HEK293T (cell line): ENCODE measurements at regions not wholly inside any gene's neighbourhood (a gene's known extent, or its start where the extent isn't known, plus 50 kb on each side); places are given as distances from the start of the nearest gene placed in this dataset.

ENCODE experiments used
- CTCF ChIA-PET: fragments of 350-600 bp; formaldehyde crosslinking; extraction: SDS; loops from one replicate; lab custom pipeline; 2021; ENCODE audit warnings: antibody characterized with exemption, inconsistent platforms; lab: Yijun Ruan, JAX
- POLR2A ChIA-PET: fragments of 350-600 bp; formaldehyde crosslinking; extraction: SDS; loops from one replicate; lab custom pipeline; 2020; ENCODE audit warnings: antibody characterized with exemption, inconsistent platforms; lab: Yijun Ruan, JAX
- DNase-seq: peaks from one replicate; pipeline ENCODE4 v3.0.0; 2012; ENCODE audit warnings: mixed read lengths; ENCODE audit errors: extremely low spot score
- ARNT ChIP-seq: fragments of 450-650 bp; IDR thresholded peaks from 2 replicates; pipeline ENCODE4 v1.6.1; 2017; ENCODE audit warnings: mild to moderate bottlenecking
- BHLHE40 ChIP-seq: fragments of 450-650 bp; IDR thresholded peaks from 2 replicates; pipeline ENCODE4 v1.6.1; 2016; ENCODE audit warnings: mild to moderate bottlenecking, moderate library complexity, borderline replicate concordance
- CTBP1 ChIP-seq: fragments of 450-650 bp; IDR thresholded peaks from 2 replicates; pipeline ENCODE4 v1.6.1; 2016; ENCODE audit warnings: borderline replicate concordance
- ELF4 ChIP-seq: fragments of 450-650 bp; IDR thresholded peaks from 2 replicates; pipeline ENCODE4 v1.6.1; 2017; ENCODE audit warnings: antibody characterized with exemption
- FOXA1 ChIP-seq: fragments of 450-650 bp; IDR thresholded peaks from 2 replicates; pipeline ENCODE4 v1.6.1; 2016; ENCODE audit warnings: mild to moderate bottlenecking
- FOXK2 ChIP-seq: fragments of 450-650 bp; IDR thresholded peaks from 2 replicates; pipeline ENCODE4 v1.6.1; 2016; ENCODE audit warnings: mild to moderate bottlenecking
- FOXM1 ChIP-seq: fragments of 450-650 bp; IDR thresholded peaks from 2 replicates; pipeline ENCODE4 v1.6.1; 2017; ENCODE audit warnings: mild to moderate bottlenecking, borderline replicate concordance
- HDGF ChIP-seq: fragments of 450-650 bp; IDR thresholded peaks from 2 replicates; pipeline ENCODE4 v1.6.1; 2017; ENCODE audit warnings: antibody characterized with exemption, borderline replicate concordance
- L3MBTL2 ChIP-seq: fragments of 450-650 bp; conservative IDR thresholded peaks from 2 replicates; pipeline ENCODE4 v1.6.1; 2016; ENCODE audit warnings: mild to moderate bottlenecking
- LEF1 ChIP-seq: fragments of 450-650 bp; IDR thresholded peaks from 2 replicates; pipeline ENCODE4 v1.6.1; 2017; ENCODE audit warnings: mild to moderate bottlenecking, borderline replicate concordance
- NFRKB ChIP-seq: fragments of 450-650 bp; IDR thresholded peaks from 2 replicates; pipeline ENCODE4 v1.6.1; 2016; ENCODE audit warnings: mild to moderate bottlenecking, moderate library complexity
- PKNOX1 ChIP-seq: fragments of 450-650 bp; IDR thresholded peaks from 2 replicates; pipeline ENCODE4 v1.6.1; 2016
- SP1 ChIP-seq: fragments of 450-650 bp; IDR thresholded peaks from 2 replicates; pipeline ENCODE4 v1.6.1; 2017
- SUZ12 ChIP-seq: fragments of 450-650 bp; IDR thresholded peaks from 2 replicates; pipeline ENCODE4 v1.6.1; 2016; ENCODE audit warnings: mild to moderate bottlenecking
- TARDBP ChIP-seq: fragments of 450-650 bp; IDR thresholded peaks from 2 replicates; pipeline ENCODE4 v1.6.1; 2016
- ZNF384 ChIP-seq: fragments of 450-650 bp; IDR thresholded peaks from 2 replicates; pipeline ENCODE4 v1.6.1; 2016

DNA sequence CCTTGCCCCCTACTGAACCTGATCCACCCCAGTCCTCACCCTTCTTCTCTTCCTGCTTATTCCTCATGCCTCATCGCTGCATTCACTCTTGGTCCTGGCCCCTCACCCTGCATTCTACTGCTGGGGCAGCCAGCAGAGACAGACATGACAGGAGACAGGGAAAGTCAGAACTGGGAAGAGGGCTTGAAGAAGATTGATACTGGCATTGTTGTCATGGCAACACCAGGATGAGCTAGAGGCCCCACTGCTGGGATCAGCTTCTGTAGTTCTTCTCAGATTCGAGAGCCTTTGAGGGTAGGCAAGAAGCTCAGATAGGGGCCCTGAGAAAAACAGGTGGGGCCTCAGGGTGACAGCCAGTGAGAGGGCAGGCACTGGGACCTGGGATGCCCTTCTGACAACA, 264.3 kb downstream of the MIAT start:
- CTCF ChIA-PET: no interaction called here
- DNase-seq: no peak
- no peak for TF ChIP-seq TARDBP
- TF ChIP-seq FOXM1: no peak
- POLR2A ChIA-PET: no interaction called here

- POLR2A ChIA-PET: no interaction called here
- no peak for DNase-seq
- TF ChIP-seq ELF4: no peak
- TF ChIP-seq TARDBP: no peak
- TF ChIP-seq FOXM1: no peak
- no peak for TF ChIP-seq ARNT
- TF ChIP-seq FOXK2: no peak
- no peak for TF ChIP-seq CTBP1
- TF ChIP-seq L3MBTL2: no peak
- TF ChIP-seq ZNF384: no peak
- TF ChIP-seq SP1: no peak
- no peak for TF ChIP-seq SUZ12
- TF ChIP-seq LEF1: no peak
- no peak for TF ChIP-seq NFRKB
- no peak for TF ChIP-seq FOXA1
- CTCF ChIA-PET: no interaction called here
Measured at GRCh38 chr22:26922806-26923205, 265.4 kb downstream of the MIAT start.

- TF ChIP-seq LEF1 (no peak), BHLHE40 (no peak), SP1 (no peak), FOXM1 (no peak)
- CTCF ChIA-PET: interaction anchor here (0.6 kb wide), 1 partner anchor 14 kb away, joined by 3 read pairs; no protein-coding TSS in a partner anchor
- POLR2A ChIA-PET: no interaction called here
- no peak for DNase-seq
Measured at GRCh38 chr22:26923531-26923930, 266.1 kb downstream of the MIAT start.

DNA sequence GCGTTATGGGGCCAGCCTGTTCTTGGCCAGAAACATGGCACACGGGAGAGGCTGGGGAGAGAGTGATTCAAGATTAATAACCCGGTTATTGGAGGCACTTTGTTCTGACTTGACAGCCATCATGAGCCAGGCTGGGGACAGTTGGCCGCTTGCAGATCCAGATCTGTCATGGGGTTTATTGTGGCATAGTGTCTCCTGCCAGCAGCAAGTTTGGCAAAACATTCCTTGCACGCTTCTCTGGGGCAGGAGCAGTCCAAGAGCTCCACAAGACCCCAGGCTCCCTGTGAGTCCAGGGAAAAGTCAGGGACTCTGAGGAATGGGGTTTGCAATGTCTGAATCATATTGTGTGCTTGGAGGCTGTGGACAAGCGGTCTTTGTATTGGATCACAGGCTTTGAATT, 270.4 kb downstream of the MIAT start:
- CTCF ChIA-PET: no interaction called here
- no peak for TF ChIP-seq ZNF384
- TF ChIP-seq TARDBP: no peak
- TF ChIP-seq CTBP1: no peak
- TF ChIP-seq FOXA1: no peak
- no peak for TF ChIP-seq ELF4
- no peak for TF ChIP-seq NFRKB
- no peak for TF ChIP-seq FOXM1
- no peak for TF ChIP-seq SP1
- TF ChIP-seq SUZ12: no peak
- TF ChIP-seq L3MBTL2: no peak
- no peak for TF ChIP-seq FOXK2
- TF ChIP-seq BHLHE40: no peak
- TF ChIP-seq ARNT: no peak
- TF ChIP-seq PKNOX1: no peak
- no peak for TF ChIP-seq LEF1
- TF ChIP-seq HDGF: no peak
- POLR2A ChIA-PET: no interaction called here
- DNase-seq: no peak

DNA sequence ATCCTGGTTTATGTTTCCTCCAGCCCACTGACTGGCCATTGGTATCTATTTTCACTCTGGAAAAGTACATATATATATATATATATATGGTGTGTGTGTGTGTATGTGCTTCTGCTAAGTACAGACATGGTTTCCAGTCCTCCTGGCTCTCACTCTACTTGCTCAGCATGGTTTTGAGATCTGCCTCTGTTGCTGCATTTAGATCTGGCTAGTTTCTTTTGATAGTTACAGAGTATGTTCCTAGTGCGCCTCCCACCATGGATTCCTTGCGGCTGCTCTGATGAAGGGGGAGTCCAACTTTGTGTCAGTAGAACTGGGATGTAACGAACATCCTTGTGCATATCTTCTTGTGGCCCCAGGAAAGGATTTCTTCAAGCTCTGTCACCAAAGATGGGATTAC, 274.1 kb downstream of the MIAT start:
- no peak for DNase-seq
- TF ChIP-seq FOXM1 (no peak), HDGF (no peak), CTBP1 (no peak), BHLHE40 (no peak), ZNF384 (no peak), SUZ12 (no peak), PKNOX1 (no peak), LEF1 (no peak)
- CTCF ChIA-PET: no interaction called here
- POLR2A ChIA-PET: no interaction called here

GRCh38 chr22:26933105-26933590, 275.8 kb downstream of the MIAT start:
- TF ChIP-seq FOXA1 (no peak), ELF4 (no peak), ARNT (no peak), SP1 (no peak), SUZ12 (no peak), LEF1 (no peak), TARDBP (no peak), BHLHE40 (no peak), PKNOX1 (no peak), CTBP1 (no peak), NFRKB (no peak), L3MBTL2 (no peak), FOXK2 (no peak), ZNF384 (no peak), HDGF (no peak)
- DNase-seq: no peak
- ChIA-PET POLR2A (no interaction called here), CTCF (no interaction called here)

GRCh38 chr22:26937213-26937612, 279.8 kb downstream of the MIAT start:
- no peak for DNase-seq
- CTCF ChIA-PET: no interaction called here
- TF ChIP-seq L3MBTL2 (no peak), ELF4 (no peak), TARDBP (no peak), CTBP1 (no peak), ZNF384 (no peak), BHLHE40 (no peak), FOXK2 (no peak), FOXM1 (no peak), FOXA1 (no peak)
- POLR2A ChIA-PET: no interaction called here
